OCI-LY7 (cell line): ENCODE measurements at regions not wholly inside any gene's neighbourhood (a gene's known extent, or its start where the extent isn't known, plus 50 kb on each side); places are given as distances from the start of the nearest gene placed in this dataset.
"Not testable (repeated sequence)": the region's sequence is repeated elsewhere in the genome, so short reads cannot be mapped to it uniquely, and the experiment has no call there.

Source experiments
- EZH2phosphoT487 ChIP-seq: fragments of 200-600 bp; sonication (generic); IDR thresholded peaks from 2 replicates; pipeline ENCODE4 v1.6.1; 2018; ENCODE audit warnings: low read depth, borderline replicate concordance, mild to moderate bottlenecking, mixed run types, antibody characterized with exemption, low read length, moderate library complexity, mixed read lengths
- TF ChIP-seq, protein P1 (sequence below): fragments of 200-600 bp; sonication (generic); conservative IDR thresholded peaks from 2 replicates; pipeline ENCODE4 v1.5.1; 2014; ENCODE audit warnings: mild to moderate bottlenecking, antibody characterized with exemption, low read length, moderate library complexity, mixed read lengths

DNA sequence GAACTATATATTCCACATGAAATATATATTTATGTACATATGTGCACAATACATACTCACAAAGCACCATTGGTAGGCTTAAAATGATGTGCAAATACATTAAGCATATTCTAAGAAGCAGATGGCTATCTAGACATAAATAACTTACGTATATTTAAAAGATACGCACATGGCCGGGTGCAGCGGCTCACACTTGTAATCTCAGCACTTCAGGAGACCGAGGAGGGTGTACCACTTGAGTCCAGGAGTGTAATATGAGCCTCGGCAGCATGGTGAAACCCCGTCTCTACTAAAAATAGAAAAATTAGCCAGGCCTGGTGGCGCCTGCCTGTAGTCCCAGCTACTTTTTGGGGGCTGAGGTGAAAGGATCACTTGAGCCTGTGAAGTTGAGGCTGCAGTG is 189.9 kb downstream of the ANKRD36 start:
- TF ChIP-seq, protein P1, sequence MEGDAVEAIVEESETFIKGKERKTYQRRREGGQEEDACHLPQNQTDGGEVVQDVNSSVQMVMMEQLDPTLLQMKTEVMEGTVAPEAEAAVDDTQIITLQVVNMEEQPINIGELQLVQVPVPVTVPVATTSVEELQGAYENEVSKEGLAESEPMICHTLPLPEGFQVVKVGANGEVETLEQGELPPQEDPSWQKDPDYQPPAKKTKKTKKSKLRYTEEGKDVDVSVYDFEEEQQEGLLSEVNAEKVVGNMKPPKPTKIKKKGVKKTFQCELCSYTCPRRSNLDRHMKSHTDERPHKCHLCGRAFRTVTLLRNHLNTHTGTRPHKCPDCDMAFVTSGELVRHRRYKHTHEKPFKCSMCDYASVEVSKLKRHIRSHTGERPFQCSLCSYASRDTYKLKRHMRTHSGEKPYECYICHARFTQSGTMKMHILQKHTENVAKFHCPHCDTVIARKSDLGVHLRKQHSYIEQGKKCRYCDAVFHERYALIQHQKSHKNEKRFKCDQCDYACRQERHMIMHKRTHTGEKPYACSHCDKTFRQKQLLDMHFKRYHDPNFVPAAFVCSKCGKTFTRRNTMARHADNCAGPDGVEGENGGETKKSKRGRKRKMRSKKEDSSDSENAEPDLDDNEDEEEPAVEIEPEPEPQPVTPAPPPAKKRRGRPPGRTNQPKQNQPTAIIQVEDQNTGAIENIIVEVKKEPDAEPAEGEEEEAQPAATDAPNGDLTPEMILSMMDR: not testable (repeated sequence)
- not testable (repeated sequence) for TF ChIP-seq EZH2phosphoT487
